CD4-positive, CD25-positive, alpha-beta regulatory T cell (primary cell): ENCODE measurements at regions not wholly inside any gene's neighbourhood (a gene's known extent, or its start where the extent isn't known, plus 50 kb on each side); places are given as distances from the start of the nearest gene placed in this dataset.
A peak's percentile ranks its signal among the peaks of the same experiment; 100 is the strongest.

Source experiments
- ATAC-seq, 2 donors: fragments of 150-1000 bp; cut with Tn5 transposase; one replicate each; pipeline ENCODE4 v1.10.0; 2021; ENCODE audit warnings: low read depth in 2 of 2, moderate number of reproducible peaks in 2 of 2, moderate library complexity in 1 of 2
- DNase-seq, 3 donors: peaks; one replicate each; pipeline versions ENCODE4 v3.0.0 to v3.0.0-alpha.2; 2012 to 2022; ENCODE audit warnings: mixed read lengths in 1 of 3
- H3K27ac ChIP-seq: one replicate; pipeline ENCODE4 v1.7.0; 2013; ENCODE audit warnings: mild to moderate bottlenecking, low read length; ENCODE audit not compliant: insufficient read depth, poor library complexity, severe bottlenecking
- H3K27me3 ChIP-seq: one replicate; pipeline ENCODE4 v1.7.0; 2013; ENCODE audit warnings: low read length; ENCODE audit not compliant: control insufficient read depth, insufficient read depth
- H3K36me3 ChIP-seq: one replicate; pipeline ENCODE4 v1.7.0; 2013; ENCODE audit warnings: mild to moderate bottlenecking, low read length, moderate library complexity; ENCODE audit not compliant: control insufficient read depth, insufficient read depth
- H3K4me1 ChIP-seq: 2 replicates; pipeline ENCODE4 v1.7.0; 2013; ENCODE audit warnings: mild to moderate bottlenecking, low read length; ENCODE audit not compliant: insufficient read depth, control insufficient read depth, poor library complexity, severe bottlenecking
- H3K4me3 ChIP-seq: one replicate; pipeline ENCODE4 v1.7.0; 2013; ENCODE audit warnings: low read depth, mild to moderate bottlenecking, low read length, moderate library complexity
- H3K9me3 ChIP-seq, 2 experiments: 1 replicate in 1 of 2; 2 replicates in 1 of 2; pipeline ENCODE4 v1.7.0; 2013; ENCODE audit warnings: low read length in 2 of 2, mild to moderate bottlenecking in 1 of 2, moderate library complexity in 1 of 2; ENCODE audit not compliant: control insufficient read depth in 2 of 2
- H3K27ac Mint-ChIP-seq, 3 donors: one replicate each; pipeline ENCODE4 v1.8.0; 2020 to 2022; ENCODE audit warnings: mild to moderate bottlenecking in 3 of 3, mixed read lengths in 3 of 3, moderate library complexity in 2 of 3
- H3K27me3 Mint-ChIP-seq: one replicate; pipeline ENCODE4 v1.8.0; 2022; ENCODE audit warnings: mild to moderate bottlenecking, mixed read lengths
- H3K36me3 Mint-ChIP-seq: one replicate; pipeline ENCODE4 v1.8.0; 2020; ENCODE audit warnings: mixed read lengths
- H3K4me1 Mint-ChIP-seq, 4 donors: one replicate each; pipeline ENCODE4 v1.8.0; 2020 to 2022; ENCODE audit warnings: mixed read lengths in 4 of 4, mild to moderate bottlenecking in 1 of 4
- H3K4me3 Mint-ChIP-seq, 4 donors: one replicate each; pipeline ENCODE4 v1.8.0; 2020 to 2022; ENCODE audit warnings: mild to moderate bottlenecking in 4 of 4, mixed read lengths in 4 of 4, moderate library complexity in 3 of 4
- H3K9me3 Mint-ChIP-seq, 7 donors: one replicate each; pipeline ENCODE4 v1.8.0; 2020 to 2022; ENCODE audit warnings: mixed read lengths in 7 of 7, mild to moderate bottlenecking in 3 of 7, moderate library complexity in 2 of 7

- Histone ChIP-seq H3K36me3 (no peaks in the 10 kb centered on the region), H3K9me3 (no peaks in the 10 kb centered on the region), H3K4me3 (no peak overlapping the region), H3K27ac (no peak overlapping the region), H3K4me1 (no peaks in the 10 kb centered on the region), H3K27me3 (no peaks in the 10 kb centered on the region)
- ATAC-seq: no peak
- peaks cover 0 to 4% (median 0%) of the 10 kb centered on the region in 7 donors for H3K9me3 Mint-ChIP-seq
- DNase-seq: no peak
- H3K4me1 Mint-ChIP-seq: no peaks in the 10 kb centered on the region
- peaks cover 6% of the 10 kb centered on the region for H3K27me3 Mint-ChIP-seq
- no peak overlapping the region for H3K4me3 Mint-ChIP-seq
- peak overlapping the region in 1 of 3 donors; percentile 64 for H3K27ac Mint-ChIP-seq
- peaks cover 5% of the 10 kb centered on the region for H3K36me3 Mint-ChIP-seq
These were observed 228.0 kb upstream of the CFAP20DC start for GRCh38 chr3:59277816-59278215.

GRCh38 chr3:59277201-59277600 is 227.4 kb upstream of the CFAP20DC start:
- H3K9me3 ChIP-seq: no peaks in the 10 kb centered on the region
- peaks cover 9% of the 10 kb centered on the region for H3K27me3 Mint-ChIP-seq
- no peak overlapping the region for H3K4me3 Mint-ChIP-seq
- peaks cover 5% of the 10 kb centered on the region for H3K36me3 Mint-ChIP-seq
- H3K27ac ChIP-seq: no peak overlapping the region
- H3K4me1 Mint-ChIP-seq: no peaks in the 10 kb centered on the region
- no peaks in the 10 kb centered on the region for H3K36me3 ChIP-seq
- H3K27me3 ChIP-seq: no peaks in the 10 kb centered on the region
- peaks cover 0 to 4% (median 0%) of the 10 kb centered on the region in 7 donors for H3K9me3 Mint-ChIP-seq
- no peak overlapping the region for H3K4me3 ChIP-seq
- DNase-seq (no peak), ATAC-seq (no peak)
- no peaks in the 10 kb centered on the region for H3K4me1 ChIP-seq
- no peak overlapping the region for H3K27ac Mint-ChIP-seq

GRCh38 chr3:59273976-59274375 is 224.2 kb upstream of the CFAP20DC start:
- Mint-ChIP-seq H3K36me3 (no peaks in the 10 kb centered on the region), H3K4me1 (no peaks in the 10 kb centered on the region), H3K9me3 (peaks cover 0 to 4% (median 0%) of the 10 kb centered on the region in 7 donors), H3K27me3 (peaks cover 9% of the 10 kb centered on the region), H3K27ac (no peak overlapping the region), H3K4me3 (no peak overlapping the region)
- H3K4me3 ChIP-seq: no peak overlapping the region
- DNase-seq (no peak), ATAC-seq (no peak)
- no peaks in the 10 kb centered on the region for H3K27me3 ChIP-seq
- H3K9me3 ChIP-seq: no peaks in the 10 kb centered on the region
- no peaks in the 10 kb centered on the region for H3K36me3 ChIP-seq
- no peak overlapping the region for H3K27ac ChIP-seq
- no peaks in the 10 kb centered on the region for H3K4me1 ChIP-seq

- Histone ChIP-seq H3K27me3 (peaks cover 2% of the 10 kb centered on the region), H3K4me1 (no peaks in the 10 kb centered on the region), H3K36me3 (no peaks in the 10 kb centered on the region), H3K4me3 (no peak overlapping the region), H3K9me3 (no peaks in the 10 kb centered on the region), H3K27ac (no peak overlapping the region)
- peaks cover 9% of the 10 kb centered on the region for H3K27me3 Mint-ChIP-seq
- ATAC-seq: no peak
- H3K9me3 Mint-ChIP-seq: peaks cover 0 to 4% (median 0%) of the 10 kb centered on the region in 7 donors
- H3K4me3 Mint-ChIP-seq: no peak overlapping the region
- H3K27ac Mint-ChIP-seq: no peak overlapping the region
- no peaks in the 10 kb centered on the region for H3K36me3 Mint-ChIP-seq
- no peaks in the 10 kb centered on the region for H3K4me1 Mint-ChIP-seq
- no peak for DNase-seq
These were observed 222.1 kb upstream of the CFAP20DC start for GRCh38 chr3:59271971-59272370.

GRCh38 chr3:59270921-59271320 is 221.1 kb upstream of the CFAP20DC start:
- Histone ChIP-seq H3K36me3 (no peaks in the 10 kb centered on the region), H3K4me1 (no peaks in the 10 kb centered on the region), H3K27ac (no peak overlapping the region), H3K4me3 (no peak overlapping the region), H3K9me3 (no peaks in the 10 kb centered on the region), H3K27me3 (peaks cover 2% of the 10 kb centered on the region)
- peaks cover 0 to 3% (median 0%) of the 10 kb centered on the region in 7 donors for H3K9me3 Mint-ChIP-seq
- ATAC-seq: no peak
- no peak overlapping the region for H3K4me3 Mint-ChIP-seq
- peaks cover 9% of the 10 kb centered on the region for H3K27me3 Mint-ChIP-seq
- H3K4me1 Mint-ChIP-seq: no peaks in the 10 kb centered on the region
- no peak overlapping the region for H3K27ac Mint-ChIP-seq
- no peaks in the 10 kb centered on the region for H3K36me3 Mint-ChIP-seq
- no peak for DNase-seq

GRCh38 chr3:59270209-59270608 is 220.4 kb upstream of the CFAP20DC start:
- DNase-seq: no peak
- H3K27me3 Mint-ChIP-seq: peaks cover 9% of the 10 kb centered on the region
- no peaks in the 10 kb centered on the region for H3K4me1 ChIP-seq
- no peak overlapping the region for H3K4me3 ChIP-seq
- peaks cover 0 to 3% (median 0%) of the 10 kb centered on the region in 7 donors for H3K9me3 Mint-ChIP-seq
- H3K27ac ChIP-seq: no peak overlapping the region
- H3K4me1 Mint-ChIP-seq: no peaks in the 10 kb centered on the region
- peaks cover 2% of the 10 kb centered on the region for H3K27me3 ChIP-seq
- H3K27ac Mint-ChIP-seq: no peak overlapping the region
- no peak for ATAC-seq
- no peaks in the 10 kb centered on the region for H3K36me3 Mint-ChIP-seq
- no peak overlapping the region for H3K4me3 Mint-ChIP-seq
- H3K36me3 ChIP-seq: no peaks in the 10 kb centered on the region
- H3K9me3 ChIP-seq: no peaks in the 10 kb centered on the region

GRCh38 chr3:59268170-59268569 is 218.3 kb upstream of the CFAP20DC start:
- Mint-ChIP-seq H3K27me3 (peaks cover 4% of the 10 kb centered on the region), H3K27ac (no peak overlapping the region), H3K9me3 (peaks cover 0 to 10% (median 3%) of the 10 kb centered on the region in 7 donors), H3K4me3 (no peak overlapping the region), H3K36me3 (no peaks in the 10 kb centered on the region), H3K4me1 (no peaks in the 10 kb centered on the region)
- H3K27ac ChIP-seq: no peak overlapping the region
- H3K4me1 ChIP-seq: no peaks in the 10 kb centered on the region
- H3K27me3 ChIP-seq: peaks cover 2% of the 10 kb centered on the region
- DNase-seq (no peak), ATAC-seq (no peak)
- peaks cover 0 to 5% of the 10 kb centered on the region in 2 experiments for H3K9me3 ChIP-seq
- no peak overlapping the region for H3K4me3 ChIP-seq
- H3K36me3 ChIP-seq: no peaks in the 10 kb centered on the region

- Mint-ChIP-seq H3K9me3 (peaks cover 0 to 10% (median 3%) of the 10 kb centered on the region in 7 donors), H3K4me1 (no peaks in the 10 kb centered on the region), H3K36me3 (no peaks in the 10 kb centered on the region), H3K4me3 (no peak overlapping the region), H3K27ac (no peak overlapping the region), H3K27me3 (no peaks in the 10 kb centered on the region)
- DNase-seq (no peak), ATAC-seq (no peak)
- H3K4me3 ChIP-seq: no peak overlapping the region
- H3K36me3 ChIP-seq: no peaks in the 10 kb centered on the region
- H3K4me1 ChIP-seq: no peaks in the 10 kb centered on the region
- H3K27me3 ChIP-seq: peaks cover 2% of the 10 kb centered on the region
- peaks cover 0 to 5% of the 10 kb centered on the region in 2 experiments for H3K9me3 ChIP-seq
- H3K27ac ChIP-seq: no peak overlapping the region
These were observed 217.2 kb upstream of the CFAP20DC start for GRCh38 chr3:59267021-59267420.
